OCI-LY7 (cell line): ENCODE measurements at regions not wholly inside any gene's neighbourhood (a gene's known extent, or its start where the extent isn't known, plus 50 kb on each side); places are given as distances from the start of the nearest gene placed in this dataset.

ENCODE experiments used
- BruUV-seq: library from RNA; stranded (reverse); fragments of 400-500 nt; replicated peaks from 2 replicates; lab custom pipeline; 2021; lab: Mats Ljungman, UMichigan
- CTCF ChIA-PET: fragments of 300-600 bp; sonication (Branson Sonifier 250); formaldehyde crosslinking; loops from one replicate; lab custom pipeline; 2022; ENCODE audit warnings: antibody characterized with exemption; ENCODE audit not compliant: unreplicated experiment; lab: Charles Lee
- POLR2A ChIA-PET: fragments of 300-600 bp; sonication (Branson Sonifier 250); formaldehyde crosslinking; loops from one replicate; lab custom pipeline; 2022; ENCODE audit warnings: antibody characterized with exemption; lab: Charles Lee
- DNase-seq: peaks from one replicate; pipeline ENCODE4 v3.0.0-alpha.2; 2015; ENCODE audit warnings: low spot score
- H2AFZ ChIP-seq: fragments of 200-600 bp; sonication (generic), shearing (Covaris generic); 2 replicates; pipeline ENCODE4 v1.6.1; 2014; ENCODE audit warnings: mild to moderate bottlenecking, antibody characterized with exemption, low read length, moderate library complexity
- H3K27ac ChIP-seq: fragments of 200-600 bp; sonication (generic); 2 replicates; pipeline ENCODE4 v1.5.1; 2014; ENCODE audit warnings: mixed run types, low read depth, mild to moderate bottlenecking, moderate library complexity, low read length, inconsistent platforms; ENCODE audit not compliant: poor library complexity, severe bottlenecking
- H3K36me3 ChIP-seq: fragments of 200-600 bp; sonication (generic); 2 replicates; pipeline ENCODE4 v1.6.1; 2014; ENCODE audit warnings: mild to moderate bottlenecking, antibody characterized with exemption, low read length, moderate library complexity, mixed read lengths; ENCODE audit not compliant: insufficient read depth
- H3K4me1 ChIP-seq: fragments of 200-600 bp; sonication (generic); 2 replicates; pipeline ENCODE4 v1.5.1; 2014; ENCODE audit warnings: mild to moderate bottlenecking, low read length; ENCODE audit not compliant: insufficient read depth, poor library complexity, severe bottlenecking
- H3K4me2 ChIP-seq: fragments of 200-600 bp; sonication (generic); 2 replicates; pipeline ENCODE4 v1.6.1; 2014; ENCODE audit warnings: mild to moderate bottlenecking, low read length
- H3K4me3 ChIP-seq: fragments of 200-600 bp; sonication (generic); 2 replicates; pipeline ENCODE4 v1.5.1; 2014; ENCODE audit warnings: mild to moderate bottlenecking, low read depth, low read length; ENCODE audit not compliant: poor library complexity, severe bottlenecking
- H3K79me2 ChIP-seq: fragments of 200-600 bp; sonication (generic); 2 replicates; pipeline ENCODE4 v1.6.1; 2016; ENCODE audit warnings: low read depth, mild to moderate bottlenecking, low read length, moderate library complexity, mixed read lengths; ENCODE audit not compliant: insufficient read depth
- H3K9me2 ChIP-seq: fragments of 200-600 bp; sonication (generic); 2 replicates; pipeline ENCODE4 v1.6.1; 2016; ENCODE audit warnings: mild to moderate bottlenecking, low read length, mixed read lengths; ENCODE audit not compliant: insufficient read depth
- H3K9me3 ChIP-seq: fragments of 200-600 bp; sonication (generic); 2 replicates; pipeline ENCODE4 v1.6.1; 2014; ENCODE audit warnings: mild to moderate bottlenecking, mixed run types, low read length, mixed read lengths
- H4K20me1 ChIP-seq: fragments of 200-600 bp; sonication (generic); 2 replicates; pipeline ENCODE4 v1.6.1; 2014; ENCODE audit warnings: mild to moderate bottlenecking, antibody characterized with exemption, low read length, moderate library complexity, mixed read lengths; ENCODE audit not compliant: insufficient read depth
- EZH2phosphoT487 ChIP-seq: fragments of 200-600 bp; sonication (generic); IDR thresholded peaks from 2 replicates; pipeline ENCODE4 v1.6.1; 2018; ENCODE audit warnings: low read depth, borderline replicate concordance, mild to moderate bottlenecking, mixed run types, antibody characterized with exemption, low read length, moderate library complexity, mixed read lengths
- intact Hi-C: fragments of 100-400 bp; cut with micrococcal nuclease; formaldehyde crosslinking; loops from one replicate; pipeline ENCODE4 v1.10.0; 2022; ENCODE audit not compliant: unreplicated experiment
- TF ChIP-seq, protein P1 (sequence below): fragments of 200-600 bp; sonication (generic); conservative IDR thresholded peaks from 2 replicates; pipeline ENCODE4 v1.5.1; 2014; ENCODE audit warnings: mild to moderate bottlenecking, antibody characterized with exemption, low read length, moderate library complexity, mixed read lengths

DNA sequence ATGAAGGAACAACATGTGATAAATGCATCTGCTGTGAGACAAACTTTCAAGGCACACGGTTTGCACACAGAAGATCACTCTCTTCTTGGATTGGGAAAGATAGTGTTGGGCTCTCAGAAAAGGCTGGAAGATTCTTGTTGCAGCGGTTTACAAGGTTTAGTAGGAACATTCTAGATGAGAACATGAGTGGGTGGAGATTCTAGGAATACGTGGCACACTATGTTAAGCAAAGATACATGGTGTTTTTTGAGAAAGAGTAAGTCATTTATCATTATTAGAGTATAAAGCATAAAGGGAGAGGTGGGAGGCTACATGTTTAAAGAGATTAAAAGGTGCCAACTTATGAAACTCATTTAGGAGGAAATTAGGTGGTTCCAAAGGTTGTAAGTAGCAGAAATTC, 348.8 kb upstream of the HS3ST1 start:
- no peak overlapping the region for H2AFZ ChIP-seq
- no peak for DNase-seq
- ChIA-PET CTCF (no interaction called here), POLR2A (interaction anchor here (0.5 to 0.8 kb wide), 2 partner anchors 20 to 1649 kb away, joined by 3 to 6 read pairs; no protein-coding TSS in a partner anchor)
- H3K9me3 ChIP-seq: no peaks in the 10 kb centered on the region
- no peaks in the 10 kb centered on the region for H3K9me2 ChIP-seq
- no peaks in the 10 kb centered on the region for H3K79me2 ChIP-seq
- no peaks in the 10 kb centered on the region for H3K36me3 ChIP-seq
- no peak overlapping the region for H3K4me3 ChIP-seq
- H3K4me1 ChIP-seq: no peaks in the 10 kb centered on the region
- no peak overlapping the region for H3K4me2 ChIP-seq
- H3K27ac ChIP-seq: no peak overlapping the region
- H4K20me1 ChIP-seq: no peaks in the 10 kb centered on the region
- no peak for TF ChIP-seq EZH2phosphoT487
- TF ChIP-seq, protein P1, sequence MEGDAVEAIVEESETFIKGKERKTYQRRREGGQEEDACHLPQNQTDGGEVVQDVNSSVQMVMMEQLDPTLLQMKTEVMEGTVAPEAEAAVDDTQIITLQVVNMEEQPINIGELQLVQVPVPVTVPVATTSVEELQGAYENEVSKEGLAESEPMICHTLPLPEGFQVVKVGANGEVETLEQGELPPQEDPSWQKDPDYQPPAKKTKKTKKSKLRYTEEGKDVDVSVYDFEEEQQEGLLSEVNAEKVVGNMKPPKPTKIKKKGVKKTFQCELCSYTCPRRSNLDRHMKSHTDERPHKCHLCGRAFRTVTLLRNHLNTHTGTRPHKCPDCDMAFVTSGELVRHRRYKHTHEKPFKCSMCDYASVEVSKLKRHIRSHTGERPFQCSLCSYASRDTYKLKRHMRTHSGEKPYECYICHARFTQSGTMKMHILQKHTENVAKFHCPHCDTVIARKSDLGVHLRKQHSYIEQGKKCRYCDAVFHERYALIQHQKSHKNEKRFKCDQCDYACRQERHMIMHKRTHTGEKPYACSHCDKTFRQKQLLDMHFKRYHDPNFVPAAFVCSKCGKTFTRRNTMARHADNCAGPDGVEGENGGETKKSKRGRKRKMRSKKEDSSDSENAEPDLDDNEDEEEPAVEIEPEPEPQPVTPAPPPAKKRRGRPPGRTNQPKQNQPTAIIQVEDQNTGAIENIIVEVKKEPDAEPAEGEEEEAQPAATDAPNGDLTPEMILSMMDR: no peak
- BruUV-seq: no TSS peak
- intact Hi-C loops: no loop called here

DNA sequence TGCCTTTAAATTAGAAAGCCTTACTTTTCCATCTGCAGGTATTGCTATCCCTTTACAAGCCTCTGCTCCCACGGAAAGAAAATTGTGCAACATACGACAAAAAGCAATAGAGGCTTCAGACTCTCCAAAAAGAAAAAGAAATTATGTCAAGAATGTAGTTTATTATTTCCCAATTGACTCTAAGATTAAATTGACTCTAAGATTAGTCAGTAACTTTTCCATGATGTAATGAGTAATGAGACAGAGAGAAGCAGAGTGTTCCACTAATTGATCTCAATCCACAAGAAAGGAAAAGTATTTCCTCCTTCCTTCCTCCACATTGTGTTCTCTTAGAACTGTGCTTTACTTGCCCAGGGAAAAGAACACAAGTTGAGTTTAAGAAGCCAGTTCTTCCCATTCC, 345.7 kb upstream of the HS3ST1 start:
- H3K4me1 ChIP-seq: no peaks in the 10 kb centered on the region
- H3K79me2 ChIP-seq: no peaks in the 10 kb centered on the region
- H3K4me2 ChIP-seq: no peak overlapping the region
- H3K4me3 ChIP-seq: no peak overlapping the region
- H4K20me1 ChIP-seq: no peaks in the 10 kb centered on the region
- TF ChIP-seq EZH2phosphoT487: no peak
- TF ChIP-seq, protein P1: no peak
- H3K9me3 ChIP-seq: no peaks in the 10 kb centered on the region
- CTCF ChIA-PET: no interaction called here
- no TSS peak for BruUV-seq
- no peak for DNase-seq
- intact Hi-C loops: no loop called here
- H2AFZ ChIP-seq: no peak overlapping the region
- no peaks in the 10 kb centered on the region for H3K9me2 ChIP-seq
- POLR2A ChIA-PET: no interaction called here
- H3K27ac ChIP-seq: no peak overlapping the region
- H3K36me3 ChIP-seq: no peaks in the 10 kb centered on the region

DNA sequence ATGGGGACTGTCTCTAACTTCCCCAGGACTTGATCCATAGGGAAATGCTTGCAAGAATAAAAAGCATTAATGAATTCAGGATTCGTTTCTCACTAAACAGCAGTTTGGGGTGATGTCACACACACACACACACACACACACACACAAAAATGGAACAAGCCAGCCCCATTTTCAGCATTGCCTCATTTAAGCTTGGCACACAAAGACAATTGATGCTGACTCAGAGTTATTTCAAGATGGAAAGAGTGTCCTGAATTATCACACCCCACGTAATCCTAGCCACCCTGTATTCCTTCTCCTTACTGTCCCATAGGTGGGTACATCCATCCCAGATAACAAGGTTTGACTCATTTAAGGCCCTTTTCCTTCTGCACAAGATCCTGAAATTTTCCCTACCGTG, 345.1 kb upstream of the HS3ST1 start:
- no peak for DNase-seq
- no peaks in the 10 kb centered on the region for H3K9me3 ChIP-seq
- ChIA-PET CTCF (no interaction called here), POLR2A (no interaction called here)
- no peak overlapping the region for H3K4me2 ChIP-seq
- no peaks in the 10 kb centered on the region for H3K79me2 ChIP-seq
- no peaks in the 10 kb centered on the region for H3K36me3 ChIP-seq
- no peak overlapping the region for H3K27ac ChIP-seq
- BruUV-seq: no TSS peak
- intact Hi-C loops: no loop called here
- no peak overlapping the region for H2AFZ ChIP-seq
- H3K4me1 ChIP-seq: no peaks in the 10 kb centered on the region
- no peak overlapping the region for H3K4me3 ChIP-seq
- H4K20me1 ChIP-seq: no peaks in the 10 kb centered on the region
- no peaks in the 10 kb centered on the region for H3K9me2 ChIP-seq
- TF ChIP-seq, protein P1: no peak
- no peak for TF ChIP-seq EZH2phosphoT487
